ENCODE measurements at regions not wholly inside any gene's neighbourhood (a gene's known extent, or its start where the extent isn't known, plus 50 kb on each side); places are given as distances from the start of the nearest gene placed in this dataset.

DNA sequence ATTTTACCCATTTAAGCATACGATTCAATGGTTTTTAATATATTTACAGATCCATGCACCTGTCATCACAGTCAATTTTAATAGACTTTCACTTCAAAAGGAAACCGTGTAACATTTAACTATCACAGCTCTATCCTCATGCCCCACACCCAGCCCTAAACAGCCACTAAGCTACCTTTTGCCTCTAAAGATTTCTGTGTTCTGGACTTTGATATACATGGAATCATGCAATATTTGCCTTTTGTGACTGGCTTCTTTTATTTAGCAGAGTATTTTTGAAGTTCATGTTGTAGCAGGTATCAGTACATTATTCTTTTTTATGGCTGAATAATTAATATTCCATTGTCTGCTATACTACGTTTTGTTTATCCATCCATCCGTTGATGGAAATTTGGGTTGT is 50.3 kb upstream of the STX16 start:
- FAIRE-seq, result no peak

DNA sequence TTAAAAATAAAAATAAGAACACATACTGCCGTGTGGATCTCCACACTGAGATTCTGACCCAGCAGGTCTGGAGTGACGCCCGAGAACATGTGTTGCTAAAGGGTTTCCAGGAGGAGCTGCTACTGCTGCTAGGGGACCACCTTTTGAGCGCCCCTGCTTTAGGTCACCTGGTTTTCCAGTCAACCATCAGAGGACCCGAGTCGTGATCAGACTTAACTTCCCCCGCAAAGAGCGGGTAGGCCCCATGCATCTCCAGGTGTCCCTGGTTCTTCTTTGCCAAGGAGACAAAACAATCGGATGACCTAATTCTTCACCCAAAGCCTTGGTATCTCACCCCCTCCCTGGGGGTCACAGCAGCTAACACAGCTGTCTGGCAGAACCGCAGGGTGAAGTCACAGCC is 51.1 kb upstream of the STX16 start:
- no peak for FAIRE-seq

DNA sequence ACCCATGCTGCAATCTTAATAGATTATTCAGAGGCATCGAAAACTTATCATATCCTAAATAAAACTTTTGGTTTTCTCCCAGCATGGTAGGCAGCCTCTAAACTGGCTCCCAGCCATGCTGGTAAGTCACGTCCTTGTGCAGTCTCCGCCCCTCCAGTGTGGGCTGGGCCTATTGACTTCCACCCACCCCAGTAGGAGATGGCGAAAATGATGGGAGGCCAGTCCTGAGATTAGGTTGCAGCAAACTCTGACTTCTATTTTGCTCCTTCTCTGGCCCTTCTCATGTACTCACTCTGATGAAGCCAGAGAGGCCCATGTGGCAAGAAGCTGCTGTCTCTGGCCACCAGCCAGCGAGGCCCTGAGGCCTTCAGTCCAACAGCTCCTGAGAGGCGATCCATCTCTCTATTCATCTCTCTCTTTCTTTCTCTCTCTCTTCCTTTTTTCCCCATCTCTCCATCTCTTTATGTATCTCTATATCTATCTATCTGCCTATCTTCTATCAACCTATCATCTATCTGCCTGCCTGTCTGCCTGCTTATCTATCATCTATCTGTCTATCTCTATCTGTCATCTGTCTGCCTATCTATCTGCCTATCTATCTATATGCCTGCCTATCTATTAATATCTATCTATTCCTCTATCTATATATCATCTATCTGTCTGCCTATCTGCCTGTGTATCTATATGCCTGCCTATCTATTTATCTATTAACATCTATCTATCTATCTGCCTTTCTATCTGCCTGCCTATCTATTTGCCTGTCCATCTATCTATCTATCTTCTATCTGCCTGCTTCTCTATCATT is 52.7 kb upstream of the STX16 start:
- no peak for FAIRE-seq

DNA sequence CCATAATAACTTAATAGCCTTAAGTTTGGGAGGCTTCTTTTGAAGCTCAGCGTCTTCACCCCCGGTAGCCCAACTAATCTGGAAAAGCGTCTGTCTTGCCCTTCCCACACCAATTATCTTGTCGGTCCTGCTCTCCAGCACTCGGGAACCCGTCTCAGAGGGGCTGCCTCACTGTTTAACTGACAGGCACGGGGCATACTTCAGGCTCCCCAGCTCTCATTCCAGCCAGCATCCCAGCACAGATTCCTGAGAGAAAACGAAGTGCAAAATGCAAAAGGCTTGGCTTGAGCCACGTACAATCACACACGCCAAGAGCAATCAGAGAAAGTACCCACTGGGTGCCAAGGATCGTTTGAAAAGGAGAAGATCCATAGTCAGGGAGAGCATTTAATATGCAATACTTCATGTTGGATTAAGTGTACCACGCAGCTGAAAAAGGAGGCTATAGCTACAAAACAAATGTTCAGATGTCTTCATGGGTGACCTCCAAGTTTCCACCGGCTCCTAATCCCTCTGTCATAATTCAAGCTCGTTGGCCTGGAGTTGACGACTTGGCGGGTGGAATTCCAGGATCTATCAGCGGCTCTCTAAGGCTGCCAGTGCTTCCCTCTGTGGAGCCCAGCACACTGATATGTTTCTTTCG is 53.7 kb upstream of the STX16 start:
- no peak for FAIRE-seq

DNA sequence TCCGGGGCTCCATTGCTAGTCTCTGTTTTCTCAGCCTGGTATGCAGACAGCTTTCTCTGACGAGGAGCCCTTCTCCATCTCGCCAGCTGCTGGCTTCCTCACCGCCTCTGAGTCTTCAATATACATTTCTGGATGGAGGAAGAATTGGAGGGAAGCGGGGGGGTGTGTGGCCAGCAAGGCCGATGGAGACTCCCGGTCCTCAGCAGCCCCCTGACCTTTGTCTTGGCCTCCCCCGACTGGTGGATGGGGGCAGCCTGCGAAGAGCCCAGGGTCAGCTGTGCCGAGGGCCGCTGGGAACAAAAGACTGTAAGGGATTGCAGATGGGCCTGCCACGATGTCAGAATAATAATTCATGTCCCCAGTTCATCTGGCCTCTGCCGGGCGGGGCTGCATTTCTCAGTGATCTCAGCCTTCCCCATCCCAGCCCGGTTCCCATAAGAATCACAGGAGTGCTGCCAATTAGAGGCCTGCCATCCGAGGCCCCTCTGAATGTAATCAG is 54.3 kb upstream of the STX16 start:
- no peak for FAIRE-seq

DNA sequence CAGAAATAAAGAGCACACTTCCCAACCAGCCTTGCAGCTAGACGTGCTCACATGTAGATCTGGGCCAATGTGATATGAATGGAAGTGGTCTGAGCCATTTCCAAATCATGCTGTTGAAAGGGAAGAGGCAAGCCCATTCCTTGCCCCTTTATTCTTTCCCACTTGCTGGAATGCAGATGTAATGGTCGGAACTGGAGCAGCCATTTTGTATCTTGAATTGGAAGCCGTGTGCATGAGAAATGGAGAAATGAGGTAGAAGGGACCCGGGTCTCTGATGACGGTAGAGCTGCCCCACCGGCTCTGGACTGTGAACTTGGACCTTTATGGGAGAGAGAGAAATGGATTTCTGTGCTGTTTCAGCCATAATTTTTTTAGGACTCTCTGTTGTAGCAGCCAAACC is 54.8 kb upstream of the STX16 start:
- no peak for FAIRE-seq

DNA sequence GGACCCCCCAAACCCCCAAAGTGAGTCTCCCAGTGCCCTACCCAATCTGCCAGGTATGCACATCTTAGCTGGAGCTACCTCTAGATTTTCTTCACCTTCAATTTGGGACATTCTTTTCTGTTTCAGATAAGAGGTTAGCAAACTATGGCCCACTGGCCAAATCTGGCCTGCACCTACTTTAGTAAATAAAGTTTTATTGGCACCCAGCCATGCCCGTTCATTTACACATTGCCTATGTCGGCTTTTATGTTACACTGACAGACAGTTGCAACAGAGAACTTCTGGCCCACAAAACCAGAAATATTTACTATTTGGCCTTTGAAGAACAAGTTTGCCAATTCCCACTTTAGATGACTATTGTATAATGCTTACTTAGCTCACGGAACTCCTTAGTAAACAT is 55.9 kb upstream of the STX16 start:
- FAIRE-seq, result no peak

DNA sequence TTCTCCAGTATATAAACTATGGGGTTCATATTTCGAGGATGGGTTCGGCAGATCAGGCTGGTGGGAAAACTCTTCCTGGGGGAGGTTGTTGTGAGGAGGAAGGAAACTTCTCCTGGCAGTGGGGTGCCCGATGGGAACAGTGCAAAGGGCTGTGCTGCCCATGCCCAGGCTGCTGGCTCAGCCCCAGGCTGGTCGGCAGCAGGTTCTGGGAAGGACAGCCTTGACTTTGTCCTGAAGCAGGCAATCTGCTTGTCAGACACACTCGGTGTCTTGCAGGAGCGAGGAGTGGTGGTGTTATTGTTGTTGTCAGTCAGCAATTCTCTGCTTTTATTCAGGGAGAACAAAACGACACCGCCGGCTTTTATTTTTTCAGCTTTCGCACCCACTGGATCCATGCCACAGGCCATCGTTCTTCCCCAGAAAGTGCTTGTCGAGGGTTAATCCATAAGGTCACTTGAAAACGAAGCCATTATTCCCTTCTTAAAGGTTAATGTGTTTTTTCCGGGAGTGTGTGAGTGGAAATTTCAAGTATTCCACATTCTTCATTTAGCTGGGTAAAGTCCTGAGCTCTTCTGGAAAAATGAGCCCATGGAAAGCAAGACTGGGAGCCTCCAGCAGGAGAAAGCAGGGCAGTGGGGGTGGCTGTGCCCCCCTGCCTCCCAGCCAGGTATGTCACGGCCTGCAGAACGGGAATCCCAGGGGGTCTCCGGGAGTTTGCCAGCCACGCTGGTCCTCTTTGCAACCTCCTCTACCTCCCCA is 57.0 kb upstream of the STX16 start:
- no peak for FAIRE-seq

DNA sequence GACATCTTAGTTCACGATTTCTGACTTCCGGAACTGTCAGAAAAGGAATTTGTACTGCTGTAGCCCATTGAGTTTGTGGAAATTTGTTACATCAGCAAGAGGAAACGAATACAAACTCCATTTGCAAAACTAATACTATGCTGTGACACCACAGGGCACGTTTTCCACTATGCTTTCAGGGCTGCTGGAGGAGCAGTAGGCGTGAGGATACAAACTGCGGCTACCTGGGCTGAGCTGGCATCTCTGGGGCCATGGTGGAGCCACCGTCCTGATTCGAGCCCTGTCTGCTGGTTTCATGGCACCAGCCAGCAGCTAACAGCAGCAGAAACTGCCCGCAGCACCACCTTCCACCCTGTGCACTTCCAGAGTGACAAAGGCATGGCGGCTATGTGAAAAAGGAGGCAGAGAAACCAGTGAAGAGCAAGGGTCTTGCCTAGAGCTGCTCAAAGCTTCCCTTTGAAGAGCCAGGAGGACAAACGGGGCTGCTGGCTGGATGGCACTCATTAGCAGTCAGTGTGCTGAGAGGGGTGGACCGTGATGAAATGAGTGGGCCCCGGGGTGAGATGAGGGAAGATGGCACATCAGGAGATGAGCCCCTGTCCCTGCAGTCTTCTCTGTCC is 58.9 kb upstream of the STX16 start:
- no peak for FAIRE-seq

DNA sequence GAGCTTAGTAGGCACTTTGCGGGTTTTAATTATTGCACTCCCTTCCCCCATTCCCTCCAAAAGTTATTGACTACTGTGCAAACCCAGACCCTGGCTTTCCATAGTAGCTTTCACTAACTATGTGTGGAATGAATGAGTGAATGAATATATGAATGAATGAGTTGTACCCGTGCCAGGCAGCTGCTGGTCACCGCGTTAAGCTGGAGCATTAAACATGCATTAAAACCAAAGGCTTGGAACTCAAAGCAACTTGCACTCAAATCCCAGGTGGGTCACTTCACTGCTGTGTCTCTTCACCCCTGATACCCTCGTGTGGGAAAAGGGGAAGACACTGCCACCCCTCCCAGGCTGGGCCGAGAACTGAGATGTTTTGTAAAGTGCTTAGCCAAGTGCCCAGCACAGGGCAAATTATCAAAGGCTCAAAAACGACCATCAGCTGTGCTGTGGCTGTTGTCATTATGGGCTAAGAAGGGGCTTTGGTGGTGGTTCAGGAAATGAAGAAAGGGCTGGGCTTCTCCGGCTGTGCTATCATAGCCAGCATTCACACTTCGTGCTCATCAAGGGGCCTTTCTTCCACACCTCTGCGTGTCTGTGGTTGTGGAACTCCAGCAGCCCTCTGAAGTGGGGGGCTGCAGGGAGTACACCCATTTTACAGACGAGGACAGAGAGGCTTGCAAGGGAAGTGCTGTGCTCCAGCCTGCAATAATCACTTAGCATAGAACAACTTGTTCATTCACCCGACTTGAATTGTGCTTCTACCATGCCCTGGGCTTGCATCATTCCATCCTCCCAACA is 60.2 kb upstream of the STX16 start:
- FAIRE-seq, result no peak

DNA sequence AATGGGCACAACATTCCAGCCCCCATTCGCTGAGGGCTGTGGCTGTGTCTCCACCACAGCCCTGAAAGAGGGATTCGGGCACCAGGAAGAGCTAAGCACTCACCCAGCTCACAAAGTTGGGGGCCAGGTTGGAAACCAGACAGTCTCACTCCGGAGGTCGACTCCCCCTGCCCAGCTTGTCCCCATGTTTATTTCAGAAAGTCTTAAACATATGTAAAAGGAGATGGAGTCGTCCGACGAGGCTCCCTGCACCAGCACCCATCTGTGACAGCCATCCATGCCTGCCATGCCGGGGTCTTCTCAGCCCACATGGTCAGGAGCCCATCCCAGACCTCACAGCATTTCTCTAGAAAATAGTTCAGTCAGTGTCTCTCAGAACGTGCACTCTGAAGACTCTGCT is 63.6 kb upstream of the STX16 start:
- no peak for FAIRE-seq

DNA sequence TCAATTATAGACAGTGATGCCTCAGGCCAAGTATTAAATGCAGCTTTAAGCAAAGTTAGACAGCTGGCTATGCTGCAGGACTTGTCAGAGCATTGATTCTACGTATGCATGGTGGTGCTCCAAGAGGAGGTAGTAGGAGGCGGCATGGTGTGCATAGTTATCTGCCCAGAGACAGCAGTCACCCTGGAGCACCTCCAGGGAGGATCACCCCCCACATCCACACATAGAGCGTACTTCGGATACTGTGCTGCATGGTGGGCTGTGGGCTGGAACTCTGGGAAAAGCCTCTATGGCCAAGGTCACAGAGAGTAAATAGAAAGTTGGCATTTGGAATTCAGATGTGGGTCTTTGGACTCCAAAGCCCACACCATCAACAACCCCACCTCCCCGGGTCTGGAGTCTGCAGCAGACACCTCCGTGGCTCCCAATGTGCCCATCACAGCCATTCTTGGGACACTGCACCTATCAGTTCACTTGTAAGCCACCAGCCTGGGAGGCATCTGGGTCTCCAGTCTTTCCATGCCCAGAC is 64.5 kb upstream of the STX16 start:
- no peak for FAIRE-seq

DNA sequence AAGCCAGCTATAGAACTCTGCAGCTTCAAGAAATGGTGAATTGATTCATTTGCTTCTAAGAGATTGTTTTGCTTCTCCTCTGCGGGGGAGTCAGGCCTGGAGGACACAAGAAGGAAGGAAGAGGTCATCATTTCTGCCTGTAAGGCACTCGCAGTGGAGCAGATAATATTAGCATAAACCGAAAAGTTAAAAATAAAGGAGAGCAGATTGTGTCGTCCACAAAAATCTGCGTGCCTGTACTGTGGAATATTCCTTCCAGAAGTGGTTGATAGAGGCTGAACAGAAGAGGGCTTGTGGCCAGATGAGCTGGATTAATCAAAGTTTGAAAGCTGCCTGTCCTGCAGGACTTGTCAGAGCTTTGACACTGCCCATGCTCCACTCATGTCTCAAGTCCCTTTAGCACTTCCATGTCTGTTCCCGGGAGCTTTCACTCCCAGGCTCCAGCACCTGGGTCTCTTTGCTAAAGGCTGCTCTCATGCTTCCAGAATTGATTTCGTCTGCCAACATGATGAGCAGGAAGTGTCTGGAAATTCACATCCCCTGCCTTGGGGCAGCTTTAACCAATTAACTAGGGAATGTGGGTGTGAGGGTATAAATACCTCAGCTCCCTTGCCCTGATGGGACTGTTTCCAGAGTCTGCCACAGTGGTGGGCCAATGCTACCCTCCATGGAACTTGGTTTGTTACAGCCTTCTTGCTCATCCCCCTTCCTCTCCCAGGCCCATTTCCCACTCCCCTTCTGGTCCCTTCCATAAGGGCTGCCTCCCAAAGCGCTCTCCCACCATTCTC is 65.1 kb upstream of the STX16 start:
- FAIRE-seq, result no peak

DNA sequence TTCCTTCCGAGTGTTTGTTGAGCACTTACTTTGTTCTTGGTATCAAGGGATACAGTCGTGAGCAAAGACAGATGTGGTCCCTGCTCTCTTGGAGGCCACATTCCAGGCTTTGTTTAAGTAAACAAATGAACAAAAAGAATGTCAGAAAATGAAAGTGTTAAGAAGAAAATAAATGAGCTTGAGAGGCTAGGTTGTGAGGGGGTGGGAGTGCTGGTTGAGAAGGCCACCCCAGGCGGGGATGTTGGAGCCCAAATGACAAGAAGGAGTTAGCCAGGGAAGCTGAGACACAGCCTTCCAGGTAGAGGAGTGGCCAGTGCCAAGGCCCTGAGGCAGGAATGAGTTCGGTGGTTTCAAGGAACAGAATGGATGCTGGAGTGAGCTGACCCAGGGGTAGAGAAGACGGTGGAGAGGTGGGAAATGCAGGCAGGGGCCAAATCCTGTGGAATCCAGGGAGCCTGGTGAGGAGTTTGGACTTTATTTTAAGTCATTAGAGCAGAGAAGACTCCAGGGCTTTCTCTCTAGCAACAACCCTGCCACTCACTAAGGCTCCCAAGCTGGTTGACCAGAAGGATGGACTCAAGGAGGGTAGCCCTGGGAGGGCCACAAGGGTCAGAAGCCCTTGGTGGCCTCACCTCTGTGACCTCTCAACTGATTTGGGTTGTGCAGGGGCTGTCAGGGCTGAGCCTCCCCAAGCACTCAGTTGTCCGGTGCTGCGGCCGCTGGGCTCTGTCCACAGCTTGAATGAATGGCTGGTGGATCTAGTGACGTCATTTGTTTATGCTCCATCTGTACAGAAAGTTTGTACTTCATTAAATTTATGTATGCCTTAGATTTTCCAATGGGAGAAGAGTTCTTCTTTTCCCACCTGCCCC is 66.0 kb upstream of the STX16 start:
- no peak for FAIRE-seq

DNA sequence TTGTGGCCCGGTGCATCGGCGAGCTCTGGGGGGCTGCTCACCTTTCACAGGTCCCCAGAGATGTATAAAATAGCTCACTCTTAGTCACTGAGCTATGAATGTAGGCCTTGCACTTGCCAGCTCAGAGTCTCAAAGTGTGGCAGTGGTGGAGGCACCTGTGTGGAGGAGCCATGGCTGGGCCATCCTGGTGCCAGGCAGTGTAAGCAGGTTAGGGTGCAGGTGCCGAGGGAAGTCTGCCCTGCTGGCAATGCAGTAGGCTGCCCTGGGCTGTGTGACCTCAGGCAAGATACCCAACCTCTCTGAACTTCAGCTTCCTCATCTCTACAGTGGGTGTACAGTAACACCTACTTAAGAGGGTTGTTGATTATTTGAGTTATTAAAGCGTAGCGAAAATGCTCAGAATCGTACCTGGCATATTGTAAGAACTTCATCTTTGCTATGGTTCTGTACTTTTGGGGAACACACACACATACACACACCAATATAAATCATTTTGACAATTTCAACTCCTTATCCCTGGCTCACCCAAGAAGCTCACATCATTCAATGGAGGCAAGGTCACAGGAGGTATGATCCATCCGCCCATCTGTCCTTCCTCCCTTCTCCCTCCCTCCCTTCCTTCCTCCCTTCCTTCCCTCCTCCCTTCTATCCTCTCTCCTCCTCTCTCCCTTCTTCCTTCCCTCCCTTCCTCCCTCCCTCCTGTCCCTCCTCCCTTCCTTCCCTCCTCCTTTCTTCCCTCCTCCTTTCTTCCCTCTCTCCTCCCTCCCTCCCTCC is 66.8 kb upstream of the STX16 start:
- no peak for FAIRE-seq

DNA sequence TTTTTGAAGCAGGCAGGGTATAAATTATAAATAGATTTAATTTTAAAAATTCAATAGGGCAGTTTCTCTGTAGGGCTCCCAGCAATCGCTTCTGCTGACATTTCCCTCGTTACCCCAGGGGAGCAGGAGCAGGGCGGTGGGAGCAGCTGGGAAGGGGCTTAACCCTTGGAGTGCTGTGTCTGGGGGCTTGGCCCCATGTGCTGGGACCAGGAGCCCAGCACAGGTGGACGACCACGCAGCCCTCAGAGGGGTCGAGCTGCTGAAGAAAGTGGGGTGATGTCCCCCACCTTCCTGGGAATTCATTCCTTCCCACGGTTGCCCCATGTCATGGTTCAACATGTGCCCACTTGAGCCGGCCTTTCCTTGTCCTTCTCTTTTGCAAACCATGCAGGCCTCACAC is 67.5 kb upstream of the STX16 start:
- no peak for FAIRE-seq

DNA sequence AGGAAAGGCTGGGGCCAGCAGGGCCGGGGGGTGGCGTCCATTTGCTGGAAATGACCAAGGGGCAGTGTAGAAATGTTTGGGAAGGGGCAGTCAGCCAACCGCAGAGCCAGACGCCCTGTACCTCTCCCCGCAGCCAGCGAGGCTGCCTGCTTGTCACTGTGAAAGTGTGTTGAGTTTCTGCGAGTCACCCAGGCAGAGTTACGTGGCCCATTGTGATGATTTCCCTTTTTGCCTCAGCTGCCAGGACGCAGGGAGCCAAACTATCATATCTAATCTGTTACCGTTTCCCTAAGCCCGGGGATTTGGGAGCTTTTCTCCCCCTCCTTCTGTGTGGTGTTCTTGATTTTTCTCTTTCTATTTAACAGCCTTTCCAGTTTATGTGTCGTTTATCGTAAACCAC is 67.9 kb upstream of the STX16 start:
- FAIRE-seq, result no peak

DNA sequence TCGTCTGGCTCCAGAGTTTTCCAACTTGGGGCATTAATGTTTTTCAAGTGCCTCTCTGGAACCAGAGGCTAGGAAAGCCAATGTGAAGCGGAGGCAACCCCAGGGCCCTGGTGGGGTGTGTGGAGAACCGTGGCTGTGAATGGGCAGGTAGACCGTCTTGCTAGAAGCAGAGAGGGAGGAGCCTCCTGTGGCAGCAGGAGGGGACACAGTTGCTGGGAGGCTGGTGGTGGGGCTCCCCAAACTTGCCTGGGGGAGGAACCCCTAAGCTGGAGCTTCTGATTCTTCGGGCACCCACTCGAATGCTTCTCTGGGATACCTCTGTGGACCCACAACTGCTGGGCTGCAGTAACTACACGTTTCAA is 65.3 kb upstream of the APCDD1L start:
- FAIRE-seq, result no peak

DNA sequence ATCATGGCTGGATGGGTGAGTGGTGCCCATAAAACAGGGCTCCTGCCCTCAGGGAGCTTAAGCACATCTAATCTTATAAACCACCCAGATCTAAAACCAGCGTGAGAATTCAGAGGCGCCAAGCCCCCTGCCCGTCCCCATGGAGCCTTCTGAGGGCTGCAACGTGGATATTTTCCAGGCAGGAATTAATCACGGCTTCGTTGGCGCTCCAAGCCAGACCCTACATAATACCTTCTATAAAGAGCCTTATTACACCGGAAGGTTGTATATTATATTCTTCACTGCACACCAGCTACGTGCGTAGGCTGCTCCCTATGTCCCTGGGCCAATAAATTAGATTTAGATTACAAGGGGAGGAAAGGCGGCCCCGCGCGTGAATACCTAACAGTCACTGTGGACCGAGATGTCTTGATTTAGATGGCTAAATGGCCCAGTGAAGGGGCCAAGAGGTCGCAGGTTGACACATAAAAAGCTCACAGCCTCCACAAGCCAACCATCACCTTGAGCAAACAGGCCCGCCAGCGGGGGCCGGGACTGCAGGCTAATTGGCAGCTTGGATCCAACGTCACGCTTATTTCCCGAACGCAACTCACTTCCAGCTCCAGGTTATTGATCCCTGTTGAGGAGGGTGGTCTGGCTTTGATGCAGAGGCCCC is 64.7 kb upstream of the APCDD1L start:
- no peak for FAIRE-seq

All from islet of Langerhans (tissue), 1 donor.